K562 (cell line): ENCODE measurements at regions not wholly inside any gene's neighbourhood (a gene's known extent, or its start where the extent isn't known, plus 50 kb on each side); places are given as distances from the start of the nearest gene placed in this dataset.

Experiments used
- ATAC-seq: fragments of 200-7000 bp; cut with Tn5 transposase; 3 replicates; pipeline ENCODE4 v1.9.1; 2020; ENCODE audit warnings: moderate library complexity
- BruUV-seq: library from RNA; stranded (reverse); fragments of 400-500 nt; replicated peaks from 2 replicates; lab custom pipeline; 2021; lab: Mats Ljungman, UMichigan
- CTCF ChIA-PET: fragments of 300-600 bp; formaldehyde crosslinking; extraction: SDS; loops from one replicate; lab custom pipeline; 2021; ENCODE audit warnings: low intra/inter-chr PET ratio; lab: Yijun Ruan, JAX
- POLR2A ChIA-PET: fragments of 300-600, 350-650 bp; sonication (Branson Sonifier 250); formaldehyde crosslinking; extraction: SDS; loops from one replicate; lab custom pipeline; 2021; ENCODE audit warnings: antibody characterized with exemption, inconsistent platforms; lab: Yijun Ruan, JAX
- DNase-seq, 4 experiments: peaks; one replicate each; pipeline versions ENCODE4 v3.0.0 to v3.0.0-alpha.2; 2011 to 2018; ENCODE audit warnings: low spot score in 3 of 4, mixed read lengths in 3 of 4; ENCODE audit errors: extremely low read depth in 1 of 4
- FAIRE-seq: peaks from 2 replicates; lab custom pipeline; 2011; peaks lifted over from hg19 to GRCh38; lab: Jason Lieb, UNC
- H2AFZ ChIP-seq: 2 replicates; pipeline ENCODE4 v1.6.0; 2011; ENCODE audit warnings: low read depth, low read length, control low read depth, inconsistent platforms
- H3K27ac ChIP-seq: fragments of 200-600 bp; 3 replicates; pipeline ENCODE4 v1.8.0; 2011; ENCODE audit warnings: low read depth, mild to moderate bottlenecking, control low read depth, inconsistent platforms, low read length, moderate library complexity, mixed read lengths; ENCODE audit errors: extremely low read depth
- H3K27me3 ChIP-seq, 2 experiments: fragments of 300-600 bp in 1 of 2; 2 replicates in 1 of 2; 3 replicates in 1 of 2; pipeline versions ENCODE4 v1.6.0 to v1.8.0; 2011; ENCODE audit warnings: inconsistent platforms in 2 of 2, low read length in 2 of 2, mild to moderate bottlenecking in 1 of 2, mixed read lengths in 1 of 2, moderate library complexity in 1 of 2; ENCODE audit not compliant: control insufficient read depth in 2 of 2, insufficient read depth in 2 of 2
- H3K36me3 ChIP-seq: fragments of 300-600 bp; 3 replicates; pipeline ENCODE4 v1.8.0; 2011; ENCODE audit warnings: mild to moderate bottlenecking, low read length, inconsistent platforms; ENCODE audit not compliant: control insufficient read depth, insufficient read depth
- H3K4me1 ChIP-seq, 2 experiments: fragments of 200-600 bp in 1 of 2; replicated peaks in 1 of 2; 2 replicates in 1 of 2; 3 replicates in 1 of 2; pipeline versions ENCODE4 v1.5.1 to v1.8.0; 2011; ENCODE audit warnings: inconsistent platforms in 2 of 2, low read length in 2 of 2, mild to moderate bottlenecking in 1 of 2, mixed read lengths in 1 of 2, moderate library complexity in 1 of 2; ENCODE audit not compliant: control insufficient read depth in 2 of 2, insufficient read depth in 2 of 2
- H3K4me2 ChIP-seq: 2 replicates; pipeline ENCODE4 v1.6.1; 2011; ENCODE audit warnings: low read length, control low read depth, inconsistent platforms, mixed read lengths; ENCODE audit not compliant: insufficient read depth
- H3K4me3 ChIP-seq: fragments of 200-600 bp; sonication (generic), shearing (Covaris generic); 2 replicates; pipeline ENCODE4 v1.5.1; 2016; ENCODE audit warnings: control low read depth, inconsistent platforms
- H3K79me2 ChIP-seq: fragments of 200-600 bp; 3 replicates; pipeline ENCODE4 v1.8.0; 2011; ENCODE audit warnings: low read length, inconsistent platforms; ENCODE audit not compliant: control insufficient read depth, insufficient read depth
- H3K9ac ChIP-seq, 2 experiments: 2 replicates each; pipeline versions ENCODE4 v1.6.0 to v1.6.1; 2011; ENCODE audit warnings: low read depth in 2 of 2, low read length in 2 of 2, control low read depth in 1 of 2, inconsistent platforms in 1 of 2, mild to moderate bottlenecking in 1 of 2, mixed read lengths in 1 of 2; ENCODE audit not compliant: insufficient read depth in 1 of 2
- H3K9me1 ChIP-seq: one replicate; pipeline ENCODE4 v1.6.0; 2011; ENCODE audit warnings: inconsistent platforms, mild to moderate bottlenecking, low read length, moderate library complexity; ENCODE audit not compliant: control insufficient read depth, insufficient read depth
- H3K9me3 ChIP-seq: replicated peaks from 2 replicates; pipeline ENCODE4 v1.5.1; 2011; ENCODE audit warnings: low read depth, low read length, inconsistent platforms; ENCODE audit not compliant: control insufficient read depth, insufficient read depth
- H4K20me1 ChIP-seq: replicated peaks from 2 replicates; pipeline ENCODE4 v1.6.1; 2011; ENCODE audit warnings: low read length, inconsistent platforms, mixed read lengths; ENCODE audit not compliant: control insufficient read depth, insufficient read depth
- CEBPG ChIP-seq, 3 experiments: fragments of 200-800 bp in 1 of 3; sonication (Bioruptor generic) in 1 of 3; sonication (generic) in 1 of 3; formaldehyde crosslinking in 1 of 3; IDR thresholded peaks in 2 of 3; conservative IDR thresholded peaks in 1 of 3; 2 replicates each; pipeline versions ENCODE4 v1.6.1 to v1.8.0; 2016 to 2022; ENCODE audit warnings: missing compliant biosample characterization in 2 of 3, missing genetic modification characterization in 2 of 3, mild to moderate bottlenecking in 1 of 3, missing genetic modification reagents in 1 of 3
- FOXO4 ChIP-seq: fragments of 450-650 bp; formaldehyde crosslinking; IDR thresholded peaks from 2 replicates; pipeline ENCODE4 v1.4.0; 2020; ENCODE audit warnings: mild to moderate bottlenecking, moderate library complexity
- HDAC3 ChIP-seq: fragments of 450-650 bp; IDR thresholded peaks from 2 replicates; pipeline ENCODE4 v1.6.1; 2018; ENCODE audit warnings: borderline replicate concordance, mild to moderate bottlenecking, moderate library complexity; ENCODE audit not compliant: partially characterized antibody
- IRF1 ChIP-seq: sonication (generic); formaldehyde crosslinking; IDR thresholded peaks from 2 replicates; pipeline ENCODE4 v1.8.0; 2022; ENCODE audit warnings: missing genetic modification reagents, mild to moderate bottlenecking, borderline replicate concordance
- MAX ChIP-seq: sonication (generic); formaldehyde crosslinking; IDR thresholded peaks from 2 replicates; pipeline ENCODE4 v1.9.0; 2022; ENCODE audit warnings: mild to moderate bottlenecking, missing genetic modification reagents
- MTA2 ChIP-seq: fragments of 450-650 bp; IDR thresholded peaks from 2 replicates; pipeline ENCODE4 v1.6.1; 2016; ENCODE audit warnings: low read depth
- RBBP5 ChIP-seq: fragments of 200-600 bp; sonication (generic); IDR thresholded peaks from 2 replicates; pipeline ENCODE4 v1.6.1; 2012; ENCODE audit warnings: borderline replicate concordance, mild to moderate bottlenecking, low read length, control low read depth, inconsistent platforms; ENCODE audit not compliant: insufficient read depth, poor library complexity, severe bottlenecking
- TCF7L2 ChIP-seq: fragments of 150-350 bp; IDR thresholded peaks from 2 replicates; pipeline ENCODE4 v1.6.1; 2016; ENCODE audit warnings: low read depth, mild to moderate bottlenecking, low read length, moderate library complexity
- U2AF2 ChIP-seq: fragments of 200-400 bp; formaldehyde crosslinking; optimal IDR thresholded peaks from 2 replicates; pipeline ENCODE3; 2017; ENCODE audit warnings: low read depth, mild to moderate bottlenecking, low read length
- WGBS: fragments of 100-300 bp; shearing (Covaris generic); methylation state at CpG from one replicate; pipeline ENCODE4 v1.1.6; 2016; ENCODE audit warnings: low coverage, mixed read lengths; ENCODE audit not compliant: insufficient coverage; ENCODE audit errors: missing lambda C conversion rate; 5-methylcytosine and 5-hydroxymethylcytosine counted together
- in situ Hi-C: fragments of 300-500 bp; cut with MboI; formaldehyde crosslinking; loops from 4 replicates; pipeline ENCODE4 v1.15.0; 2018; ENCODE audit warnings: inconsistent platforms, mixed read lengths
- intact Hi-C: fragments of 100-400 bp; cut with micrococcal nuclease; formaldehyde crosslinking; loops from 2 replicates; pipeline ENCODE4 v1.14.2; 2022

- in situ Hi-C loops (no loop called here), intact Hi-C loops (no loop called here)
- Histone ChIP-seq H3K36me3 (no peaks in the 10 kb centered on the region), H4K20me1 (no peaks in the 10 kb centered on the region), H3K27me3 (no peaks in the 10 kb centered on the region), H3K4me1 (no peaks in the 10 kb centered on the region), H3K4me2 (no peak overlapping the region), H2AFZ (no peak overlapping the region), H3K79me2 (no peaks in the 10 kb centered on the region), H3K27ac (no peak overlapping the region), H3K9me1 (no peaks in the 10 kb centered on the region), H3K4me3 (no peak overlapping the region), H3K9ac (no peak overlapping the region), H3K9me3 (no peaks in the 10 kb centered on the region)
- ATAC-seq (no peak), DNase-seq (no peak), FAIRE-seq (no peak)
- no TSS peak for BruUV-seq
- ChIA-PET CTCF (no interaction called here), POLR2A (no interaction called here)
- no peak for TF ChIP-seq TCF7L2
- no peak for TF ChIP-seq U2AF2
- no peak for TF ChIP-seq HDAC3
- TF ChIP-seq IRF1 (CRISPR knock-in tag): no peak
- no peak for TF ChIP-seq MAX
- no peak for TF ChIP-seq RBBP5
- TF ChIP-seq MTA2: no peak
- no peak for TF ChIP-seq CEBPG (CRISPR knock-in tag; IDR thresholded peaks at IDR 0.05)
- no peak for TF ChIP-seq CEBPG (tag; conservative IDR thresholded peaks at IDR 0.05 in 1 of 2, IDR thresholded peaks at IDR 0.05 in 1 of 2)
- TF ChIP-seq FOXO4: no peak
- WGBS: 5% methylated on average over 2 of the region's 2 CpGs
Observed at GRCh38 chr3:103055021-103055520, 620.3 kb downstream of the ZPLD1 start.
